ENCODE measurements at regions not wholly inside any gene's neighbourhood (a gene's known extent, or its start where the extent isn't known, plus 50 kb on each side); places are given as distances from the start of the nearest gene placed in this dataset.
"Not testable (repeated sequence)": the region's sequence is repeated elsewhere in the genome, so short reads cannot be mapped to it uniquely, and the experiment has no call there.

DNA sequence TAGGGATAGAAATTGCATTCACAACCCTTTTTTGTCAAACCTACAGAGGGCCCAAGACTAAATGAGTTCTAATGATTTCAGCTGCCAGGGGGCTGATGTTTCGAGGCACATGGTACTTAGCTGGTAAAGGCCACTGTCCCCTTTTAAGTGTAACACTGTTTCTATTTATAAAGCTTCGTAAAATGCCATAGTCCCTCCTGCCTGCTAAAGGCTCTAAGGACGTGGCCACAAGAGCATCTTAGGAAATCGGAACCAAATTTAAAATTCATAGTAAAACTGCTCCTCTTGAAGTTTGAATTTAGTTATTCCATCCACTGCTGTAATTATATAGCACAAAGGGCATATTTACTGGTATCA is 170.3 kb upstream of the WWC1 start:
- no peak for DNase-seq

DNA sequence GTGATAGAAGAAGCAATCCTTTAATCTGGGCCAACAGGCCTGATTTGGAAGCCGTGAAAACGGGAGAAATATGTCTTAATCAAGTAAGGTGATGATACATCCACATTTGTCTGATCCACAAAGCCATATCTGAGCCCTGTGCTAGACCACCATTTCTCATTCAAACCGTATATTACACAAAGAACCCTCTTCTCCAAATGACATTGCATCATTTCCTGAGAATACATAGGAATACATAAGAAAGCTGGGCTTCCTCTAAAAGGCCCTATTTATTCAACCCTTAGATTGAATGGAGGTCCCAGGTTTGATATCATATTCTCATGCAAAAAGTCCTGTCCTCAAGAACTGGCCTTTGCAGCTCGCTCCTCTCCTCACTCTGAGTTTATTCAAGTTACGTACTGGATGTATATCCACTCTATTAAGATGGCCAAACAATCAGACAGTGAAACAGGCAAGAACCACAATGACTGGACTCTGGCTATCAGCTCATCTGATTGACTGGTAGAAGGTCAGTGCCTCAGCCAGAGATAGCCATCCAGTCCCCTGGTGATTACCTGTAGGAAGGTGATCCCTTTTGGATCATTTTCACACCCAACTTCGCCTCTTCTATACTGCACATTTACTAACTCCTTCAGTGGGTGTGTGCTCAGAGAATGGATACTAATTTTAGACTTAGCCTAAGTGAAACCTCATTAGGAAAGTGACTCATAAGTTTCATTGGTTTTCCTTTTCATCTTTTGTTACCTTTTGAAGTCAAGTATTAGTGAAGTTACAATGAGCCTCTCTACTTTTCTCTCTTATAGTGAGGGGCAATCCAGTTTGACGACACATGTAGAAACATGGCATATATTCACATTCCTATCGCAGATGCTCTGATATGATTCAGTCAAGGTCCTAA is 167.6 kb upstream of the WWC1 start:
- no peak for DNase-seq

DNA sequence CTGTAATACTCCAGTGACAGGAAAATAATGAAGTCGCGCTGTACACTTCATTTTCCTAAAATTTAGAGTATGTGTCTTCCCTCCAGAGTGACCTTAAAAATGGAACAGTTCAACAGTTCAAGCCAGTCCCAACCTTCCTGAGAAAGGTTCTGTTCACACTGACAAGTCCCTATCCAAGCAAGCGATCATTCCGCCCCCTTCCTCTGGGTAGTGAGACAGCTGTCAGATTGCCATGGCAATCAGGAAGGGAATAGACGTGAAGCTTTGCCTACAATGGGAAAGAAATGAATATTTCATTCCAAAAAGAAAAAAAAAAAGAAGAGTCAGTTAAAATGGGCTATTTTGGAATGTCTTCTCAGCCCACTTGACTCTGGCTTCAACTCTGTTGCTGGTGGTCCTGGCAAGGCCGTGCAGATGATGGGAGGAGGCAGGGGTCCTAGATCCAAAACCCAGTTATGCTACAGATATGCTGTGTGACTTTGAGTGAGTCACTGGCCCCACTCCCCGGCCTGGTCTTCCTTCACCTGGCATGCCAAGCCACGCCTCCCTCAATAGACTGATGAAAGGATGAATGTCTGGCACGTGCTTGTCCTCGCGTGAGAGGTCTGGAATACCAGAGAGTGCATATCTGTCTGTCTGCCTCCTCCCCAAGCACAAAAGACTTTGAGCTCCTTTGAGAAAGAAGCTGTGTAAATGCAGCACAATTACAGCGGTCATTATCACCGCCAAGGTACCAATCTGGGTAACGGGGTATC is 165.8 kb upstream of the WWC1 start:
- DNase-seq = peak; percentile 24

DNA sequence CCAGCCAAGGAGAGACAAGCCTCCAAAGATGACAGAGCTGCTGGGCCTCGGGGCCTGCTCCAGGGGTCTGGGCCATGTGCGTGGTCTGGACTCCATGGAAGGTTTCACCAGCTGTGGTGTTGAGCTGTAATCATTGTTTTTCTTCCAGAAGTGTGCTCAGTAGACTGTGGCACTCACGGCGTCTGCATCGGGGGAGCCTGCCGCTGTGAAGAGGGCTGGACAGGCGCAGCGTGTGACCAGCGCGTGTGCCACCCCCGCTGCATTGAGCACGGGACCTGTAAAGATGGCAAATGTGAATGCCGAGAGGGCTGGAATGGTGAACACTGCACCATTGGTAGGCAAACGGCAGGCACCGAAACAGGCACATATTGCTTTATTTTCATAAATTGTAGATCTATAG is 164.8 kb upstream of the WWC1 start:
- no peak for DNase-seq

DNA sequence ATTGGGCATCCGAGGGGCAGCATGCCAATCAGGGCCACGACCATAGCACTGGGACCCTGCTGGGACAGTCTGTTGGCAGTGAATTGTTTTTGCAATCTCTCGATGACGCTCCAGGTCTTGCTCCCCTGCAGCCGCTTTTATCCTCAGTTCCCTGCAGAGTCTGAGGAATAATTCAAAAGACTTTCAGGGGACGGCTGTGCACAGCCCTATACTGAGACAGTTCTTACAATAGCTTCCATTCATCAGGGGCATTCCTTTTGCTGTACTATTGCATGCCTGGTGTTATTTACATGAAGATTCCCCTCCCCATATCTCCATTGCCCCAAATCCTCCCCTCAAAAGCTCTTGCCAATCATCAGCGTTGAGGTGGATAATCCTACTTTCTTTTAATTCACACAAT is 163.3 kb upstream of the WWC1 start:
- DNase-seq = no peak

DNA sequence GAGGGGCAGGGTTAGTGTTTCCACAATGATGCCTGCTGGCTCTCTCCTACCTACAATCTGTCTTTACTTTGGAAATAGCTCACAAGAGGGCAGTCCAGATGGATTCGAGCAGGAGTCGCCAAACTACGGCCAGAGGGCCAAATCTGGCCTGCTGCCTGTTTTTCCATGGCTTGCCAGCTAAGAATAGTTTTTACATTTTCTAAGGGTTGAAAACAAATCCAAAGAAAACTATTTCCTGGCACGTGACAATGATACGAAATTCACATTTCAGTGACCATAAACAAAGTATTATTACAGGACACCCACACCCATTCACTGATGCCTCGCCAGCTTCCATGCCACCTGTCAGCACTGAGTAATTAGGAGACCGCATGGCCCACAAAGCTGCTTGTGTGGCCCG is 162.9 kb upstream of the WWC1 start:
- no peak for DNase-seq

DNA sequence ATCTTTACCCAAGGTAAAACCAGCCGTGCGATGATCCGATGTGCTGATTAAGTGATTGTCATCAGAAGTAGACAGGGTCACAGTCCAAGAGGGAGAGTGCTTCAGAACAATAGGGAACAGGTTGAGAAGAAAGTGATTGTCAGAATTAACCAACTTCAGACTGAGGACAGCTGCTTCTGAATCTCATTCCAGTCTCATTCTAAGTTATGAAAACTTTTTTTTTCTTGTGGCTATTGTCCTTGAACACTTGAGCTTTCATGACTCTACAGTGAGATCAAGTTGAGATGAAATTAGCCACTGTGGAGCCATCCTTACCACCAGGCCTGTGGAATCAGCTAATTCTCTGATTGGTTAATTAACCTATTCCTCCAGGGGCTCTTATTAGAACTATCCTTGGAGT is 159.9 kb upstream of the WWC1 start:
- no peak for DNase-seq

DNA sequence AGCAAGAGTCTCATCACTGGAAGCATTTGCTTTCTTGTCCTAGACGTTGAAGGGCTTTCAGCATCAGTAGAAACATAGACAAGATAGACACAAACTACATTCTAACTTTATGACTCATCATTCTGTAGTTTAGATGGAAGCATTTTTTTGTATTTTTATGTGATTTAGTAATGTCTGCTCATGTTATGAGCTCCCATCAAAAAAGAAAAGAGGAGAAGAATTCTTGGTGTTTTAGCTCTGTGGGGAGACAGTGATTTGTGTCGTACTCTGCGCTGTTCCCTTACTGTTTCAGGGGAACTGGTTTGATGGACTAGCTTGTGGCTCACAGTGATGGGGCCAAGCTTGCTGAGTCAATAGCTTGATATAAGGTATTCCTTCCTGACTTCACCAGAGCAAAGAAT is 159.2 kb upstream of the WWC1 start:
- DNase-seq = no peak

DNA sequence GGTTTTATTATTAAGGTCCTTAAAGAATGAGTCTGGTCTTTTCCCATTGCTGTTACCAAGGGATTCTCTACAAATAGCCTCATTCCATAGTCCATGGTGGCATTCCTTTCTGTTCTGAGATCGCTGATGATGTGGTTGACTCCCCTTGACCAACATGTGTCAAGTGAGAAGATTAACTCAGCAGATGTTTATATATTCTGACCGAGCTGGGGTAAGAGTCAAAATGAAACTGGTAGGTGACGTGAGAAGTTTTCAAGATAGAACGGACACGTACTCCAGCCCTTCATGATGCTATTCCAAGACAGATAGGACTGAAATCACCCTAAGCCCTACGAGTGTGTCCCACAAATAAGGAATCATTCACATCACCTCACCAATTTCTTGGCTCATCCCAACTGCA is 155.5 kb upstream of the WWC1 start:
- DNase-seq = no peak

DNA sequence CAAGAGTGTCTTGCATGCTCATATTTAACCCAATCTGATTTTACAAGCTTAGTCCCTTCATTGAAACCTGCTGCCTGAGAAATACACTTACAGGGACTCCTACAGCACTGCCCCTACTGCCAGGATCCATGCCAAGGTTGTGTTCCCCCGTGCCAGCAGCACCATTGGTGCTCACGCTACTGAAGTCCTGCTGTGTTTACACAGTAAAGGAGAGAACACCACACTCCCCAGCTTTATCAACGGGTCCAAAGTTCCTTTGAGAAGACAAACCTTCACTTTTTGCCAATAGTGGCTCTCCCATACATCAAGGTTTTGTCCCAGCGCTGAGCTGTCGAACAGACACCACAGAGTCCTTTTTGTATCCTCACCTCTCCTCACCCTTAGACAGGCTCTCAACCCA is 155.1 kb upstream of the WWC1 start:
- DNase-seq = no peak

DNA sequence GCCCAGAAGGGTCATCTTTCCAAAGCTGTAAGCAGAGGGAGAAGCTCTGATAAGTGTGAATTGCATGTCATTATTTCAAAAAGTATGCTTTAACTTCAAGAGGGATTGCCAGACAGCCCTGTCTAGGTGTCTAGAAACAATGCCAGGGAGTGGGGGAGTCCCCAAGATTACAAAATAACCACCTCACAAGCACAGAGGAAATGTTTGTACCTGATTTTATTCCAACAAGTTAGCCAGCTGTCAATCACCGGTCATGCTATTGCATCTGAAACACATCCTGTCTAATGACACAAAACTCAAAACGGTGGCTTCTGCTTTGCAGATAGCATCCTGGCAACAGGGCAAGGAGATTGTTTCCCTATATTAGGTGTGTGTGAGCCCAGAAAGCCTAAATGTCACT is 154.2 kb upstream of the WWC1 start:
- no peak for DNase-seq

DNA sequence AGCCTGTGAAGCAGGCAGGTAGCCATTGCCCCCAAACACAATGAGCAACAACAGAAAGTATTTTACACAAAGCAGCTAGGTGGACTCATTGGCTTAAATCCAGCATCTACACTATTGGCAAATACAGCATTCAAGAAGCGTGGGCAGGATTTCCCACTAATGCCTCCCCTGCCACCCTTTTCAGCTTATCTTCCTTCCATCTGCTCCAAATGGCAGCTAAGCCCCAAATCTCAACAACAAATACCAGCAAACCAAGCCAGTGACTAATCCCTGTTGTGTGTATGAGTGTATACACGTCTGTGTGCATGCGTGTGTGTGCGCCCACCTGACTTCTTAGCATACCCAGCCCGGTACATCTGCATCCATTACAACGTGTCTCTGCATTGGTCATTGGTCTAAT is 151.2 kb upstream of the WWC1 start:
- DNase-seq = no peak

DNA sequence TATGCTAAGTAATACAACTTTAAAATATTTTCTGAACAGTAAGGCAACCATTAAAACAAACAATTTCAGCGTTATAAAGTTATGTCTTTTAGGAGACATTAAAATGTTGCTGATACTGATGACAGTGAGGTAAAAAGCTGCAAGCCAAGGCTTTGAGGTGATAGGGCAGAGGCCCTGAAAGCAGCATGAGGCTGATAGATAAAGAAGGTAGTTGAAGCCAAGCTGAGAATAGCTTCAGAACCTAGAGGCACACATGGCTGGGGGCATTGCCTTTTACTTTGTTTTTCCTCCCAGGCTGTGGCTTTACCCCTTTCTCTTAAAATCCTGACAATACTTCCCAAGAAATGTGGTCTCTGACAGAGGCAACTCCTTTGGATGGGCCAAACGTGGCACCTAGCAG is 149.0 kb upstream of the WWC1 start:
- no peak for DNase-seq

DNA sequence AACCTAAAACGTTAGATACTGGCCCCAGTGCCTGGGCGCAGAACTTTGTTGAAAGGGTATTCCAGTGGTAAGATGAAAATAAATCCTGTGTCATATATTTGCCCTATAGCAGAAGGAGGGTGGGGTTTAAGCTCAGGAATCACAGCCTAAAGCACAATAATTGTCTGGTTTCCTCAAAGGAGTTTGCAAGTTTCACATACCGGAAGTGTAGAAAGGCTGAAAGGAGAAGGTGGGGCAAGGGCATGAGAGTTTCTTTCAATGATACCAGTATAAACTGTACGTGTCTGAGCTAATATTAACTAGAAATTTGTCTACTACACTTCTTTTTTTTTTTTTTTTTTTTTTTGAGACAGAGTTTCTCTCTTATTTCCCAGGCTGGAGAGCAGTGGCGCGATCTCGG is 147.9 kb upstream of the WWC1 start:
- not testable (repeated sequence) for DNase-seq

DNA sequence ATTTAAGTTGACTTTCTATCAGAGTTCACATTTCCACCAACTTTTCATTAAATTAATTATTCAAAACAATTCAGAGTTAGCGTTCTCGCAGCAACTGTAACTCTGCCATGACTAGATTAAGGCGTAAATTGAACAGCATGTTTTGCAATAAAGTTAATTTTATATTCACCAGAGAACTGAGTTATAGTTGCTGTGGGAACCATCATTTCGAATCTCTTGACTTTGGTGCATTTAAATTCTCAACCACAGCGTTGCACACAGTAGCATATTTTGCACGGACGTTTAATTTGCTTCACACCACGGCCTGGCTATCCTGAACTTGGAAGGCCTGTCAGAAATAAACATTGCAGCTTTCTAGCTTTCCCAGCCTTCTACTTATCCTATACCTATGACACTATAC is 144.3 kb upstream of the WWC1 start:
- DNase-seq = no peak

DNA sequence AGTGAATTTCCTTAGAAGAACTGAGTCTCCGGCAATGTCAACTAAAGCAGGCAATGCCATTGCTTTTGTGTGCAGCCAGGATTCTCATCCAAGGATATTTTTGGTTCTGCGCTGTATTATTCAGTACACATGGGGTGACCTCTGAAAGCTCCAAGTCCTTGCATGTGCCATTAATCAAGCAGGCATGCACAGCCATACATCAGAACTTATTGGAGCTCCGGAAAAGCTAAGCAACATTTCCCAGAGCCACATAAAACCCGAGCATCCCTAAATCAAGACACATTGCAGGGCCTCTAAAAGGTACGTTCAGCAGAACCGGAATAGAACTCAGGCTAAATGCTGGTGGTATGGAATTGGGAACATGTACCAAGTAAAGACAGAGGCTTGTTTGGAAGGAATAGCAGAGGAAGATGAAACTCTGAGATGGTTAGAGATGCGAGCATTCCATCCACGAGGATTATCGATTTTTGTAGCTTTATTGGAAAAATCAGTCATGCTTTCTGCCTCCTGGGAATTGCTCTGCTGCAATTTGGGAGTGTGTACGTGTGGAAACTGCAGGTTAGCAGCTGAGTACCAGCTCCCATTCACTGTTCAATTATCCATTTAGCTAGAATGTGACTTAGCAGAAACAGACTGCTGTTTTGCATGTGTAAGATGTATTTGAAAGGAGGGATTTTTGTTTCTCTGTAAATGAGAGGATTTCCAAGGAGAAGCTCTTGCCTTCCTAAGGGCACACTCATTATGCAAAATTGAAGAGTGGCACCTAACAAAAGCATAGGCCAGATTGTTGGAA is 143.7 kb upstream of the WWC1 start:
- DNase-seq = no peak

DNA sequence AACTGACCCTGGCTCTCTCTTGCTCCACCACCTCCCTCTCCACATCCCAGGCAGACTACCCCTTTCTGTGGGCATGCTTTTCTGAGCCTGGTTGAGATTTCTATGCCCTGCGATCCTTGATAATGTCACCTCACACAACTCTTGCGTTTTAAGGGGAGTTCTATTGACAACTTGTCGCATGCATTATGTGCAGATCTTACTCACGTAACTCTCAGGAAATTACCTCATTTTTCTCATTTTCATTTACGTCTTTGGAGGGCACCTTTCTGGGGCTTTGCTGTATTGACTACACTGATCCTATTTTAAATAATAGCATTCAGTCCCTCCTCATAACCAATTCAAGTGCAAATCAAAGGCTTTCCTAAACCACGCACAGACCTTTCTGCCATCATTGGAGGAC is 140.4 kb upstream of the WWC1 start:
- DNase-seq = no peak

DNA sequence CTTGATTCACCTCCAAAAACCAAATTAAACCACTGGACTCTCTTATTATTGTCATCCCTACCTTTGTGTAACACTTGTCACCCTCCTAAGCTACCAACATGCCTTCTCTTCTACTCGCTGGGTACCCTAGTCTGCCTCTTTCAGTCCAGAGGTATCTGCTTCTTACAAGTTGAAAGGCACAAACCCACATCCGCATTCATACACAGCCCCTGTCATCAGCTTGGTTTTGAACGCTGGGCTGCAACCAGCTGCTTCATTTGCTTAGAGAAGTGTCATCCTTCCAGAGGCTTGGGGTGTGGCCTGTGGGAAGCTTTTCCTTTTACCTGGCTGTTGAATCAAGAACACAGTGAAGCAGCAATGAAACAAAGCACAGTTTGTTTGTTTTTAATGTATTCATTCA is 138.8 kb upstream of the WWC1 start:
- peak; percentile 25 for DNase-seq

DNA sequence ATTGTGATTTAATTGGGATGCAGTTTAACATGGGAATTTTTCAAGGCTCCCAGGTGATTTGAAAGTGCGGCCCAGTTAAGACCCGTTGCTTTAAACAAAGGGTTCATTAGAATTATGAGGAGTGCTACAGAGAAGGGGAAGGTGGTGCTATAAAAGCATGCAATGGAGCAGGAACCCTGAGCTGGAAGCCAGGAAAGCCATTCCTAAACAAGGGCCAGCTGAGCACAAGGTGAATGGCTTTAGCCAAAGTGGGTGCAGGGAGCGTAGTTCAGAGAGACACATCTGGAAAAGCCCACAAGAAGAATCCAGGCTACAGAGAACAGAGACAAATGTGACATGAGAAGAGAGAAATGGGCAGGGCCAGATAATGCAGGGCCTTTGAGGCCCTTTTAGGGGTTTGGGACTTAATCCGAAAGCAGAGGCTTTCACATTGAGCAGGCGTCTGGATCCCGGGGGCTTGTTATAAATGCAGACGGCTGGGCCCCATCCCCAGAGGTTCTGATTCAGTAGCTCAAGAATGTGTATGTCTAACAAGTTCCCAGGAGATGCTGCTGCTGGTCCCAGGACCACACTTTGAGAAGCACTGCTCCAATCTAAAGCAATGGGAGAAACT is 138.1 kb upstream of the WWC1 start:
- no peak for DNase-seq

DNA sequence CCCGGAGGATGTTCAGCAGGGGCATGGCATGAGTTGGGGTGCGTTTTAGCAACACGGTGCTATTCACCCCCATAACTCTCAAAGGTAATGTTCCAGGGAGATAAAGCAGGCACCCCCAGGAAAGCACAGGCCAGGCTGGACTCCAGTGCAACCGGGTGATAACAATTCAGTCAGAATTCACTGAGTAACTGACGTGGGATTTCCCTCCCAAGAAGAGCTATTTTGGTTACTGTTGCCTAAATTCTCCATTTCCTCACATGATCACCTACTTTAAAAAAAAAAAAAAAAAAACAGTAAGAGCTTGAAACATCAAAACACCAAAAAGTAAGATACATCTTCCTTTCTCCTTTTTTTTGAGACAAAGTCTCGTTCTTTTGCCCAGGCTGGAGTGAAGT is 137.6 kb upstream of the WWC1 start:
- no peak for DNase-seq

DNA sequence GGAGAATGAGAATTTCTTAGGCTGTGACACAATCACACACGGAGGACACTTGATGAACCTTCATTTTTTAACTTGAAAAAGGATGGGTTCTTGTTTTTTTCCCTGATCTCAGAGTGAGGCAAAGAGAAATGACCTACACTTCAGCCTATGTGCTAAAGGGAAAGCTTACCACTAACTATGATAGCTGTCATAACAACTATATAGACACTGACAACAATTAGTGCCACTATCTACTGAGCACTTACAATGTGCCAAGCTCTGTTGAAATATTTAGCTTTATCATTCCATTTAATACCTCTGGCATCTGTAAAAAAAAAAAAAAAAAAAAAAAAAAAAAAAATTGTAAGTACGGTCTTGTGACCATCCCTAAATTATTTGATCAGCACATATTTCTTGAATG is 135.9 kb upstream of the WWC1 start:
- no peak for DNase-seq

DNA sequence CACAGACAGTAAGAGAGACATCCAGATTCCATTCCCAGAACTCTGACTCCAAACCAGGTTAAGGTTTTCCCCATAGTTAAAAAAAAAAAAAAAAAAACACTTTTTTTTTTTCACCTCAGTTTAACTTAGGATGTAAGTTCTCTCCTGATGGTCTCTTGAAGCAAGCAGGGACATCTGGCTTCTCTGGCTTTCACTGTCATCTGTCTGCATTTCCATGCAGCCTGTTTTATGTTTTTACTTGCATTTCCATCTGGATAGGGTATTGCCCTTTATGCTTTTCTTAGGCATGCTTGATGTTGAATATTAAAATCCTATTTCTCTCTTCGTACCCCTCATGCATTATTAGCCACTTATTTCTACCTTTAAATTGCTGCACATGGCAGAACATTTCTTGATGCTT is 135.3 kb upstream of the WWC1 start:
- DNase-seq = no peak

DNA sequence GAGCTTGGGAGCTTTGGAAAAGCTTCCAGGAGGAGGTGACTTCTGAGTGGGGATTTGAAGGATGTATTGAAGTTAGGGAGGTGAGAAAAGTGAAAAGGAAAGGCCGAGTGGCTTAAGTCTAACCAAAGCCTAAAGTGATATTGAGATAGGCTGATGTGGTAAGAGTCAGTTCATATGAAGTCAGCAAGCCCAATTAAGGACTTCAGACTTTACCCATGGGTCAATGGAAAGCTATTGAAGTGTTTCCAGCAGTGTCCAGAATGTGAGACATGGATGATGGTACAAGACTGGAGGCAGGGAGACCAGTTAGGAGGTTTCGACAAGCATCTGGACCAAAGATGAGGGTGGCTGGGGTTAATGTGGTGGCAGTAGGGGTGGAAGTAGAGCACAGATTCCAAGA is 134.3 kb upstream of the WWC1 start:
- DNase-seq = no peak
